Breast epithelium (tissue), 3 donors: ENCODE measurements at regions not wholly inside any gene's neighbourhood (a gene's known extent, or its start where the extent isn't known, plus 50 kb on each side); places are given as distances from the start of the nearest gene placed in this dataset.

ENCODE experiments used
- POLR2A ChIP-seq: fragments of 450-650 bp; IDR thresholded peaks from one replicate; pipeline ENCODE4 v1.6.1; 2016; ENCODE audit warnings: antibody characterized with exemption, mild to moderate bottlenecking, moderate library complexity
- TF ChIP-seq, protein P1 (sequence below), 3 donors: fragments of 450-650 bp; IDR thresholded peaks; one replicate each; pipeline ENCODE4 v1.5.1; 2016 to 2017; ENCODE audit warnings: antibody characterized with exemption in 3 of 3, mild to moderate bottlenecking in 3 of 3, moderate library complexity in 3 of 3

DNA sequence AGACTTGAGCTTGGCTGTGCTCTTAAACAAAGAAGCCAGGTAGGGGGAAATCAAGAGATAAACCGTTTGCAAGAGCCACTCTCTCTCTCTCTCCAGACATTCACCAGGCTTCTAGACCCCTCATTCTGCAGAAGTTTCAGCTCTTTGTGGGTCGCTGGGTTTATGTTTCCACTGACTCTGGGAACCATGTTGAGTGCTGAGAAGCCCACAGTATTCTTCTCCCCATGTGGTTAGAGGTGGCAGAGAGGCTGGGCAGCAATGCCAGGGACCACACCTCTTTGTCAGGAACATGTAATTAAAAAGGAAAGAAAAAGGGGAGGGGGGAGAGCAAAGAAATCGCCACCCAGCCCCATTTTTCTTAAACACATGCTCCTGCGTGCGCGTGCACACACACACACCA lies 154.8 kb upstream of the SOX9 start:
- TF ChIP-seq, protein P1, sequence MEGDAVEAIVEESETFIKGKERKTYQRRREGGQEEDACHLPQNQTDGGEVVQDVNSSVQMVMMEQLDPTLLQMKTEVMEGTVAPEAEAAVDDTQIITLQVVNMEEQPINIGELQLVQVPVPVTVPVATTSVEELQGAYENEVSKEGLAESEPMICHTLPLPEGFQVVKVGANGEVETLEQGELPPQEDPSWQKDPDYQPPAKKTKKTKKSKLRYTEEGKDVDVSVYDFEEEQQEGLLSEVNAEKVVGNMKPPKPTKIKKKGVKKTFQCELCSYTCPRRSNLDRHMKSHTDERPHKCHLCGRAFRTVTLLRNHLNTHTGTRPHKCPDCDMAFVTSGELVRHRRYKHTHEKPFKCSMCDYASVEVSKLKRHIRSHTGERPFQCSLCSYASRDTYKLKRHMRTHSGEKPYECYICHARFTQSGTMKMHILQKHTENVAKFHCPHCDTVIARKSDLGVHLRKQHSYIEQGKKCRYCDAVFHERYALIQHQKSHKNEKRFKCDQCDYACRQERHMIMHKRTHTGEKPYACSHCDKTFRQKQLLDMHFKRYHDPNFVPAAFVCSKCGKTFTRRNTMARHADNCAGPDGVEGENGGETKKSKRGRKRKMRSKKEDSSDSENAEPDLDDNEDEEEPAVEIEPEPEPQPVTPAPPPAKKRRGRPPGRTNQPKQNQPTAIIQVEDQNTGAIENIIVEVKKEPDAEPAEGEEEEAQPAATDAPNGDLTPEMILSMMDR (IDR thresholded peaks at IDR 0.05) = no peak
- TF ChIP-seq POLR2A = no peak
